ENCODE measurements at regions not wholly inside any gene's neighbourhood (a gene's known extent, or its start where the extent isn't known, plus 50 kb on each side); places are given as distances from the start of the nearest gene placed in this dataset.

DNA sequence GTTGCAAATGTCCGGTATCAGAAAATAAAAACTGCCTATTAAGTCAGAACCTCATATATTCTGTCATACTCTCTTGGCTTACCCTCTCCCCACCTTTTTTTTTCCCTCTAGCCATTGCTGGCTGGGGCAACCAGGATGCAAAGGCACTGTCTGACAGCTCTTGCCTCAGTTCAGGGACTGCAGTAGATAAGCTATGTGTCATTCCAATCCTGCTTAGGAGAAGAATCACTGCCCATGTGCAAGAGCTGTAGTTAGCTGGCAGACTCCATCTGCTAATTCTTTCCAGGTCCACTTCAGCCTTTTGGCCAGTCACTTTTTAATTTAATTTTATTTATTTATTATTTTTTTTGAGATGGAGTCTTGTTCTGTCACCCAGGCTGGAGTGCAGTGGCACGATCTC is 895.6 kb upstream of the SLC10A2 start:
- Histone ChIP-seq H3K27me3 (no peaks in the 10 kb centered on the region), H3K27ac (no peak overlapping the region), H3K4me3 (no peak overlapping the region), H3K36me3 (no peaks in the 10 kb centered on the region), H3K9me3 (no peaks in the 10 kb centered on the region), H3K4me1 (peaks cover 0 to 5% (median 0%) of the 10 kb centered on the region in 9 donors)
- TF ChIP-seq, protein P1, sequence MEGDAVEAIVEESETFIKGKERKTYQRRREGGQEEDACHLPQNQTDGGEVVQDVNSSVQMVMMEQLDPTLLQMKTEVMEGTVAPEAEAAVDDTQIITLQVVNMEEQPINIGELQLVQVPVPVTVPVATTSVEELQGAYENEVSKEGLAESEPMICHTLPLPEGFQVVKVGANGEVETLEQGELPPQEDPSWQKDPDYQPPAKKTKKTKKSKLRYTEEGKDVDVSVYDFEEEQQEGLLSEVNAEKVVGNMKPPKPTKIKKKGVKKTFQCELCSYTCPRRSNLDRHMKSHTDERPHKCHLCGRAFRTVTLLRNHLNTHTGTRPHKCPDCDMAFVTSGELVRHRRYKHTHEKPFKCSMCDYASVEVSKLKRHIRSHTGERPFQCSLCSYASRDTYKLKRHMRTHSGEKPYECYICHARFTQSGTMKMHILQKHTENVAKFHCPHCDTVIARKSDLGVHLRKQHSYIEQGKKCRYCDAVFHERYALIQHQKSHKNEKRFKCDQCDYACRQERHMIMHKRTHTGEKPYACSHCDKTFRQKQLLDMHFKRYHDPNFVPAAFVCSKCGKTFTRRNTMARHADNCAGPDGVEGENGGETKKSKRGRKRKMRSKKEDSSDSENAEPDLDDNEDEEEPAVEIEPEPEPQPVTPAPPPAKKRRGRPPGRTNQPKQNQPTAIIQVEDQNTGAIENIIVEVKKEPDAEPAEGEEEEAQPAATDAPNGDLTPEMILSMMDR (IDR thresholded peaks at IDR 0.05) = no peak
- DNase-seq = no peak
- WGBS, 2 donors = 94 to 98% methylated on average over 2 of the region's 2 CpGs
- intact Hi-C loops (cut with DNase I) = no loop called here
- no peak for ATAC-seq

DNA sequence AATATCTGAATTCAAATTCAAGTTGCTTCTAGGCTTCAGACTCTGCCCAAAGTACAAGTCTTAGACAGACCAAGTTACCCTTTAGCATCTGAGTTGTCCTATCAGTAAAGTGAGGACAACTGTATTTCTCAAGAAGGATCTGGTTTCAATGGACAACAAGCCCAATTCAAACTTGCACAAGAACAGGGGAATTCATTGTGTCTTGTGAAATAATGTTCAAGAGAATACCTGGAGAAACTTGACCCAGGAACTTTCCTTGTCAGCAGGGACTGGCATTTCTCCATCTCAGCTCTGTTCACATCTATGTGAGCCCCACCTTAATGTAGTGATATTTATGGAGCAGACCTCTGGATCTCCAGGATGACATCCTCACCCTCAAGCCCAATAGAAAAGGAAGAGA is 894.9 kb upstream of the SLC10A2 start:
- intact Hi-C loops (cut with DNase I) = no loop called here
- H3K4me1 ChIP-seq = peaks cover 0 to 5% (median 0%) of the 10 kb centered on the region in 9 donors
- DNase-seq = no peak
- H3K36me3 ChIP-seq = no peaks in the 10 kb centered on the region
- H3K4me3 ChIP-seq = no peak overlapping the region
- H3K27me3 ChIP-seq = no peaks in the 10 kb centered on the region
- ATAC-seq = no peak
- H3K9me3 ChIP-seq = no peaks in the 10 kb centered on the region
- H3K27ac ChIP-seq = no peak overlapping the region
- TF ChIP-seq, protein P1 (IDR thresholded peaks at IDR 0.05) = no peak

DNA sequence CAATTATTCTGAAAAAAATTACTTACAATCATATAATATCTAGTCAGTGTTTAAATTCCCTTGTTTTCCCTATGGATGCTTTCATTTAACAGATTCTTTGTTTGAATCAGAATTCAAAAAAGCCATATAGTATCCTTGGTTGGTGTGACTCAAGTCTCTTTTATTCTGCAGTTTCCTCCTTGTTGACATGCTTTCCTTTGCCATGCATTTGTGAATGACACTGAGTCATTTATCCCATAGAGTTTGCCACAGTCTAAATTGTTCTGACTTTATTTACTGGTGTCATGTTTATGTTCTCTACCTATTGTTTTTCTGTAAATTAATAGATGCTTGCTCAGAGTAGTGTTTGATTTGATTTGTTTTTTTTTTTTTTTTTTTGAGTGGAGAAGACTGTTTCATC is 893.8 kb upstream of the SLC10A2 start:
- Histone ChIP-seq H3K4me1 (no peaks in the 10 kb centered on the region), H3K4me3 (no peak overlapping the region), H3K9me3 (peaks cover 0 to 5% (median 0%) of the 10 kb centered on the region in 11 donors), H3K27me3 (no peaks in the 10 kb centered on the region), H3K36me3 (no peaks in the 10 kb centered on the region), H3K27ac (no peak overlapping the region)
- intact Hi-C loops (cut with DNase I) = no loop called here
- DNase-seq (no peak), ATAC-seq (no peak)
- TF ChIP-seq, protein P1 (IDR thresholded peaks at IDR 0.05) = no peak

DNA sequence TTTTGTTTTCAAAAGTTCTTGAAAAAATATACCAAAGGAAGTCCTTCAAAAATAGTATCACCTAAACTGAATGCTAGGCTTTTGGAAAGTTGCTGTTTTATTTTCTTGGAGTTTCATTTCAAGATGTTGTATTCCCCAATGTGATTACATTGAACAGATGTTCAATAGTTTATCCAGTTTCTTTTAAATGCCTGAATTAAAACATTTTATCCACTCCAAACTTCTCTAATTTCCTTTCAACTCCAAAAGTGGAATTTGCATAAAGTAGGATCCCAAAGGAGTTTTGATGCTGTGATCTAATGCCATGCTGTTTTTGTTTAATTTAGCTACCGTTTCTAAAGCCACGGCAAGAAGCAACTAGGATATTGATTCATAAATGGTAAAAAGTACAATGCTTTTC is 892.5 kb upstream of the SLC10A2 start:
- no peaks in the 10 kb centered on the region for H3K4me1 ChIP-seq
- peaks cover 0 to 5% (median 0%) of the 10 kb centered on the region in 11 donors for H3K9me3 ChIP-seq
- DNase-seq (no peak), ATAC-seq (no peak)
- no peaks in the 10 kb centered on the region for H3K36me3 ChIP-seq
- no peak overlapping the region for H3K27ac ChIP-seq
- intact Hi-C loops (cut with DNase I) = no loop called here
- TF ChIP-seq, protein P1 (IDR thresholded peaks at IDR 0.05) = no peak
- no peak overlapping the region for H3K4me3 ChIP-seq
- no peaks in the 10 kb centered on the region for H3K27me3 ChIP-seq
- 69 to 73% methylated on average over 2 of the region's 2 CpGs for WGBS, 2 donors

DNA sequence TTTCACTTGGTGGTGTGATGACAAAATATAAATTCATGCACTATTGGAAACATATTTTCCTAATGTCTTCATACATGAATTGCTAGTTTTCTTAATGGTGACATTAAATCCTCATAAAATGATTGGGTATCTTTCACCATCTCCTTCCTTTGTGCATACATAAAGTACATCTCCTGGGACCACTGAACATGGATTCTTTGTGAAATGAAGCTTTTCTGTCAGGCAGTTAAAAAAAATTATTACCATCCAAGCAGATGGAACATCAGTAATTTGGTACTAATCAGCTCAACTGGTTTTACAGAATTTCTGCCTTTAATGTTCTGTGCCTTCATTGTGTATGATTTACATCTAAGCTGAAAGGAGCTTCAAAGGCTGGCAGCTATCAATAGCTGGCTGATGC is 891.7 kb upstream of the SLC10A2 start:
- ATAC-seq (no peak), DNase-seq (no peak)
- intact Hi-C loops (cut with DNase I) = no loop called here
- TF ChIP-seq, protein P1 (IDR thresholded peaks at IDR 0.05) = no peak
- no peaks in the 10 kb centered on the region for H3K4me1 ChIP-seq
- no peaks in the 10 kb centered on the region for H3K27me3 ChIP-seq
- peaks cover 0 to 5% (median 0%) of the 10 kb centered on the region in 11 donors for H3K9me3 ChIP-seq
- no peak overlapping the region for H3K4me3 ChIP-seq
- H3K36me3 ChIP-seq = no peaks in the 10 kb centered on the region
- H3K27ac ChIP-seq = no peak overlapping the region
